ENCODE measurements at regions not wholly inside any gene's neighbourhood (a gene's known extent, or its start where the extent isn't known, plus 50 kb on each side); places are given as distances from the start of the nearest gene placed in this dataset.

DNA sequence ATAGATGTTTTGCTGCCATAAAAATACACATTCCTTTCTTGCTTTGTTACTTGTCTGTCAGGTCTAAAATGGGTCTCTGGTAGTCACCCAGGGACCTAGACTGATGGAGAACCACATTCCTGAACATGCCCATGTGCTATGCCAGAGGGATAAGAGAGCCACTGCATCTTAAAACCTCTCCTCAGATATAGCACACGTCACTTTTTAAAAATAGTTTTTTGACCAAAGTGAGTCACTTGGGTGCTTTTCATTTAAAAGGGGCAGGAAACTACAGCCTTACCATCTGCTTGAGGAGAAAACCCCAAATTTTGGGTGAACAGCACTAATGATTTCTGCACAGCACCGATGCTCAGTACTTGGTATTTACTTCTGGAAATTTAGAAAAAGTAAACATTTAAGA, 197.8 kb downstream of the OGFRL1 start:
- peak; percentile 44 for DNase-seq

DNA sequence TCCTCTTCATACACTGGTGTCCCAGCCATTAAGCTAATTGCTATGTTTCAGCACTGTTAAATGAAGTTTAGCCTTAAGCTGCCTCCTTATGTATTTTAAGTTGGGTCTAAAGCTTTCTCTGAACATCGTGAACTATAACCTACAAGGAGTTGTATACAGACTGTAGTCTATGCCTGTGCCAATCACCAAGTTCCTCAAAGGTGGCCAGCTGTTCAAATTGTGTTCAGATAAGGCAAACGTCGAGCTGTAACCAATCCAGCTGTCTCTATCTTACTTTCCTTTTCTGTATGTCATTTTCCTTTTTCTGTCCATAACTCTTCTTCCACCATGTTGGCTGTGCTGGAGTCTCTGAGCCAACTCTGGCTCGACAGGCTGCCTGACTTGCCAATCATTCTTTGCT, 199.6 kb downstream of the OGFRL1 start:
- DNase-seq = no peak

DNA sequence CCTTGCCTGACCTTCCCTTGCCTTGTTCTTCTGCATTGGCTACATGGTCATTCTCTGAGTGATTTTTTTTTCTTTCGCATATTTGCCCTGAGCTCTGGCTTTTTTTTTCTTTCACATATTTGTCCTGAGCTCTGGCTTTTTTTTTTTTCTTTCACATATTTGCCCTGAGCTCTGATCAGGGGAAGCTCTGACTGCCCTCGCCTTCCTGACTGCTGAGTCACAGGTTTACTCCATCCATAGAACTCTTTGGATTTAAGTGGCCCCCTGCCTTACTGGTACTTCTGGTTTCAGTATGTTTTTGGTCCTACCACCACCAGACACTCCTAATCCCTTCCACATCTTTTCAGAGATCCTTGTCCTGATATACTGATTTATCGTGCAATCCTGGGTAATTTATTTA, 201.1 kb downstream of the OGFRL1 start:
- DNase-seq = peak; percentile 72

- no peak for DNase-seq
These were observed 202.3 kb downstream of the OGFRL1 start for GRCh38 chr6:71490876-71491275.

GRCh38 chr6:71491844-71492243, 203.2 kb downstream of the OGFRL1 start:
- no peak for DNase-seq

DNA sequence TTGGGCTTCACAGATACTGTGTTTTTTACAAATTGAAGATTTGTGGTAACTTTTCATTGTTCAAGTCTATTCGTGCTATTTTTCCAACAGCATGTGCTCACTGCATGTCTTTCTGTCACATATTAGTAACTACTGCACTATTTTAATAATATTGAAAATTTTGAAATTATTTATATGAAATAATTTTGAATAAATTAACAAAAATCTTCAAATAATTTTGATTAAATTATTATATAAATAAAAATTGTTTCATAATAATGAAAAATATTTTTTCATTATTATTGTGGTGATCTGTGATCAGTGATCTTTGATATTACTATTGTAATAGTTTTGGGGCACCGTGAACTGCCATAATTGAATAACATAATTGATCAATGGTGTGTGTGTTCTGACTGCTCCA, 204.1 kb downstream of the OGFRL1 start:
- DNase-seq = no peak

DNA sequence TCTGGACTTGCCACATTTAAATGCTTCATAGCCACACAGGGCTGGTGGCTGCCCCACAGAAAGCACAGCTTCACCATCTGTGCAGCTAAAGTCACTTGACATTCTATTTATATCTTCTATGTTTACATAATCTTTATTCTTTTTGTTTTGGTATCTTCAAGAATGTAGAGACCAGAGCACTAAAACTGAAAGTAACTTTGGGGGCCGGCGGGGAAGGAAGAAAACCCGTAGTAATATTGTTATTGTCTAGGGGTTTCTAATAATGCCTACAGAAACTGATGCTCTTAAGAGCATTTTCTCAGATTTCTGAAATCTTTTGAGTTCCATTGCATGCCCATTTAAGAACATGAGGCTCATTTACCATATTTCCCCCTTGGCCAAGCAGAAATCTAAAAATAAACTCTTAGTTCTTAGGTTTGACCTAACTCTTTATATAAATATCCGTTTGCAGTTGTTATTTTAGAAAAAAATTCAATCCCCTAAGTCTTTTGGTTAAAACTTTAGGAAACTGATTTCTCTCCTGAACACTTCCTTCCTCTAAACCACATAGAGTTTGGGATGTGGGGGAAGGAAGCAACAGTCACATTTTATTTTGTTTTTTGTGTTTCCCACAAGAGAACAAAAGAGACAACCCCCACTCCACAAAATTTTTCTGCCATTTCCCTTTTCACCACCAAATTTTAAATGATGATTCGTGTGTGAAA, 207.6 kb downstream of the OGFRL1 start:
- no peak for DNase-seq

DNA sequence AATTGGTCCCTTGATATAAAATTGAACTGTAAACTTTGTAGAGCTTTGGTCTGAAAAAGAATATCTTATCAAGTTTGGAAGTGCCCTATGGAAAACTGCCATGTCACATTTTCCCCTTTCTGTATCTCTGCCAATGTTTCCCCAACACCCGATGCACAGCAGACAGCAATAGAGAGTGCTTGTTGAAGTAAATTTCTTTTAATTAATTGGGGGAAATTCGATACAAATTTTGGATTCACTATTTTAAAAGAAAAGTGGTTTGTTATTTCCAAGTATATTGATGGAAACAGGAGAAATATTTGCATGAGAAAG, 208.1 kb downstream of the OGFRL1 start:
- DNase-seq = no peak

DNA sequence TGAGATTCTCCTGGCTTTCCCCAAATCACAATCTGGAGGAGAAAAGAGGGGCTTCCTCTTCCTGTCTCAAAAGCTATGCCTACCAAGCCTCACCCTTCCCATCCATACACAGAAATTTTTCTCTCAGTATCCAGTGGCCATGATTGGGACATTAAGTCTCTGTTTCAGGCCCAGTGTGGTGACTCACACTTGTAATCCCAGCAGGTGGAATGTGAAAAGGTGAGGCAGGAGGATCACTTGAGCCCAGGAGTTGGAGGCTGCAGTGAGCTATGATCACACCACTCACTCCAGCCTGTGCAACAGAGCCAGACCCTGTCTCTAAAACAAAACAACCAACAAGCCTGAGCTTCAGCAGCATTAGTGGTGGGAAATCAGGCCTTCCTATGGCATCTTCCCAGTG, 210.0 kb downstream of the OGFRL1 start:
- DNase-seq = no peak

DNA sequence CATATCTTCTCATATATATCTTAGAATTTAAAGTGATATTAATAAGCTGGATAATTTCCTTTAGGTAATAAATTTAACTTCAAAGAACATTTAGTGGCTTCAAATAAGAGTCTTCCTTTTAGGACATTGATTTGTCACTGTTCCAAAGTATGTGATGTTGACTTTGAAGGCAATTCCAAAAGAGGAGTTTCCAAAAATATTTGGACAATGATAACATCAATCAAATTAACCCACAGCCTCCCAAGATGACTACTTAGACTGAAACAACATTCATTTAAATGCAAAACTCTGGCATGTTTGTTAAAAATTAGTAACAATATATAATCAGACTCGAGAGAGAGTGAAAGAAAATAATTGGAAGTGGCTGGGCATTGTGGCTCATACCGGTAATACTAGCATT, 211.1 kb downstream of the OGFRL1 start:
- no peak for DNase-seq

GRCh38 chr6:71502168-71502567, 213.6 kb downstream of the OGFRL1 start:
- no peak for DNase-seq

- DNase-seq = no peak
These were observed 214.3 kb downstream of the OGFRL1 start for GRCh38 chr6:71502956-71503355.

- DNase-seq = no peak
These were observed 218.6 kb downstream of the OGFRL1 start for GRCh38 chr6:71507183-71507582.

- no peak for DNase-seq
These were observed 220.8 kb downstream of the OGFRL1 start for GRCh38 chr6:71509191-71510005.

DNA sequence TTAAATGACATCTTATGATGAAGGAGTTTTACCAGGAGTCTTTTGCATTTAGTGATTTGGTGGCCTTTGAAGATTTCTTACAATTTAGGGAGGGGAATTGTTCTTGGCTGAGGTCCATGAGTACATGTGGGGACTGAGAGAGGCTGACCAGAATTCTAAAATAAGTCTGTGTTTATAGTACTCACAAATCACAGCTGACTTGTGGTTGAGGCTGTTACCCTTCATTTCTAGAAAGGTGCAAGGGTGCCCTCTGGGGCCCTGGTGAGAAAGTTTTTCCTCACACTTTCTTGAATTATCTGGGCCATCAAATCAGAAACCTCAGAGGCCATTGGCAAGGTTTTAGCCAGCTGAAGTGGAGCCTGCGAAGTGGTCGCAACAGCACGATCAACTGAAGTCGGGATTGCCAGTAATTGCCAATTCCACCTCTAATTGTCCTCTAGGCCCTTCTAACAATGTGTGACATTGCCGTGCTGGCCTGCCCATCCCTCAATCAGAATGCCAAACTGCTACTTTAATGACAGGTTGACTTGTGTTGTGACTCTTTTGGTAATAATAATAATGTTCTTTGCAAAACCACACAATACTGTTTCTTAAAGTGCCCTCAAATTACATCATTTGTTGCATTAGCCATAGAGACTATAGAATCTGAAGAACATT, 221.6 kb downstream of the OGFRL1 start:
- DNase-seq = peak; percentile 65

DNA sequence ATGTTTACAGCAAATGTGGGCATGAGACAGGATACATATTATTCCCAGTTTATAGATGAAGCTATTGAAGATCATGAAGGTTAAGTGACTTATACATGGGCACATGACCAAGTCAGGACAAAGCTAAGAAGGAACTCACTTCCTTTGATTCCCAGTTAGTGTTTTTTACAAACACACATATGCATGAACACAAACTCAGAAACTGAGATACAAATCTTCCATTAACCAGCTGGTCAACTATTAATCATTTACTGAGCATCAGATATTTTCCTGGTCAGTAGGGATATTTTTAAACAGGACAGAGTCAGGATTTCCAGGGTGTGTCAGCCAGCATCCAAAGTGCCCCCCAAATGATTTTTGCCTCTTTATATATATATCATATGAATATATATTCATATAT, 222.2 kb downstream of the OGFRL1 start:
- no peak for DNase-seq

DNA sequence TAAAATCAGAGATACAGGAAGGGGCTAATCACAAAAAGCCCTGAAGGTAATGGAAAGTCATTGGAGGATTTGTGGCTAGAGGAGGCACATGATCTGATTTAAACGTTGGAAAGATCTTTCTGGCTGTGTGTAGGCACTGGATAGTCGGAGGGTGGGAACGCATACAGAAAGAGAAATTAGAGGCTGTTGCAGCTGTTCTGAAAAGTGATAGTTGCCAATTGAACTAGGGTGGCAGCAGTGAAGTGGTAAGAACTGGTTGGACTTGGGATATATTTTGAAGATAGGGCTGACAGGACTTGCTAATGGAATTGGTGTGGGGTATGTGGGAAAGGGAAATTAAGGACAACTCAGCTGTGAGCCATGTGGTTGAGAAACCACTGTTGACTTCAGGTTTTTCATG, 223.6 kb downstream of the OGFRL1 start:
- no peak for DNase-seq

DNA sequence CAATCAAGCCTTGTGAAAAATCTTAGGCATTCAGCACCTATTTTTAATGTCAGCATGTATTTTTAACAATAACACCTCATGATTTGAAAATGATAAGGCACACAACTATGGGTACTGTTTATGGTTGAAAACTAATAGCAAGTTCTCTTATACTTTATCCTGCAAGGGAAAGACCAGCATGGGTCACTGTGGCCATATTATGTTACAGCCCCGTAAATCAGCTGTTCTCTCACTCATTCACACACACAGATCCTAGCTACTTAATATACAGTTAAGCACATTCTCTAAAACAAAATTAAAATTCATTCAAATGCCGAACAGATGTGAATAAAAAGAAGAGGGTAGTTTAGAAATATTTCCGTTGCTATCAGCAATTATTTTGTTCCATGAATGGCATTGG, 224.4 kb downstream of the OGFRL1 start:
- DNase-seq = no peak

- no peak for DNase-seq
These were observed 234.9 kb downstream of the OGFRL1 start for GRCh38 chr6:71523548-71523947.

DNA sequence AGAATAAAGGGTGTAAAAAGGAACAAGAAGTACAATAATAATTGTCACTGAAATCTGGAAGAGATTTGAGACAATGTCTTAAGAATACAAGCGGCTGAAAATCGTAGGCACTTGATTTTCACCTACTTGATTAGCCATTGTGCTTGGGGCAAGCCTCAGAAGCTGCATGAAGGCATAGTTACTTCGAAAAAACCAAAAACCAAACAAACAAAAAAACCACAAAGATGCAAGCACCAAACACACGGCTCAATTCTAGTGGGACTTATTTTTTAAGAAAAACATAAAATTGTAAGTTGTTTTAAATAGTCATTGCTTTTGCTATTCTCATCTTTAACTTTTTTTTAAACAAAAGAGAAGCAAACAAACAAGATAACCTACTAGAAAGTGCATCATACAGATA, 235.6 kb downstream of the OGFRL1 start:
- no peak for DNase-seq

DNA sequence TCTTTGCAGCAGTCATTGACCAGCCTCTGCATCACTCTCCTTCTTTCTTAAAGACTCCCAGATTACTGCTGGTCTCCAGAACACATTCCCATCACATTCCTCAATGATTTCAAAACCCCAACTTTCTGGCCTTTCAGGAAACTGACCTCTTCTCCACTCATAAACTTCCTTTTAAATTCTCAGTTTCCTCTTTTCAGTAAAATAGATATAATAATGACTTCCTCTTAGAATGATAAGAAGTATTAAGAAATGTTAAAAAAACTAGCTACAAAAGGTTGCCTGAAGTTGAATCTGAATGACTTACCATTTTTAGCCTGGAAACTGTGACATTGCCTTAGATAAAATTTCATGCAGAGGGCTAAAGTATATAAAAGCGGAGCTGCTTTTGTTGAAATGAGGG, 239.3 kb downstream of the OGFRL1 start:
- no peak for DNase-seq

DNA sequence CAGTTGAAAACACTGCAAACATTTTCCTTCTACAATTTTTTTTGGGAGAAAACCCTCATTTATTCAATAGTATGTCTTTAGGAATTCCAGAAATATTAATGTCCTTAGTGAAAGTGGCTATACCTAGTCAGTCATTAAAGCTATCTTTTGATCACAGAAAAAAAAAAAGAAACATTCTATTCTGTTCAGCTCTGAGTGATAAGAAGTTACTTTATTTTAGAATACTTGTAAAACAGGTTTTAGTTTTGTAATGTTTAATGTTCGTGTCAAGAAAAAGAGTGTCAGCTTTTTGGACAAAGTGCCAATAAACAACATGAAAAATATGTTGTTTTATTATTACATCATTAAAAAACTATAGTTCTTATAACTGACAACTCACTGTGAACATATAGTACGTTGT, 240.4 kb downstream of the OGFRL1 start:
- no peak for DNase-seq

DNA sequence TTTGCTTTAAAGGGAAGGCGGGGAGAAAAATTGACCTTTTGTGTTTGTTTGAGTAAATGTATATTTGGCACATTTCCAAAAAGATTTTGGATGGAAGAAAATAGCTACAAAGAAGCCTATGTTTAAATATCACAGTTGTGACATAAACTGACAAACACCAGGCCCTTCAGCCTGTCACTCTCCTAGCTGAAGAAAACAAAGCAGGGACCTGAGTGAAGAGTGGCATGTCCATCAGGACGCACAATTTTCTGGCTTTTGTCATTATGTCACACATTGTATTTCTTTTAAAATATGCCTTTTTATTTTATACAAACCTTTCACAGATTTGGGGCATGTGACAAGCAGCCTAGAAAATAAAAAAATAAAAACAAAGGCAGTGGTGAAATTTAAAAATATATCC, 241.2 kb downstream of the OGFRL1 start:
- no peak for DNase-seq

DNA sequence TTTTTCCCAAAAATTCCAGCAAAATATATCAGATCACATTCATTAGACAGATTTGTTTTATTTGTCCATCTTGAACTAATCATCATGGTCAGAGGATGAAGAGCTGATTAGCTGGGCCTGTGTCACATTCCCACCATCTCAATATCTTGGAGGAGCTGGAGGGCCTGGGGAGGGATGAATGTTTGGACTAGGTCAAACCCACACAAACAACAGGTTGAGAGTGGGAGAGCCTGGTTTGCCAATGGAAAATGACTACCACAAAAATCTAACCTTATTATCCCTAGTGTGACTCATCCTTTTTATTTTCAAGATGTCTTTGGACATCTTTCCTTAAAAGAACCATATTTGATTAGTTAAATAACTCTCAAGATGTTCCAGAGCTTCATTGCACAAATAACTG, 242.4 kb downstream of the OGFRL1 start:
- DNase-seq = no peak
